ENCODE measurements at regions not wholly inside any gene's neighbourhood (a gene's known extent, or its start where the extent isn't known, plus 50 kb on each side); places are given as distances from the start of the nearest gene placed in this dataset.

DNA sequence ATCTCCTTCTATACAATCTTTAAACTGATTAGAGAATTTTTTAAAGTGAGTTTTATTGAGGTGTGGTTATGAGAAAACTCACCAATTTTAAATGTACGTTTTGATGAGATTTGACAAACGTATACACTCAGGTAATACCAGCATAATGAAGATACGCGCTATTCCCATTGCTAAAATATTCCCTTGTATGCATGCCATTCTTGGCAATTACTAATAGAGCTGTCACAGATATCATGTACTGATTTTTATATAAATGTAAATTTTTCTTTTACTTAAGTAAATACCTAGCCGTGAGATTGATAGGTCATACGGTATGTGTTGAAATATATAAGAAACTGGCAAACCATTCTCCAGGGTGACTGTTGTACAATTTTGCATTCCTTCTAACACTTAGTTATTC, 384.7 kb downstream of the PTH2R start:
- Histone ChIP-seq H3K36me3 (no peaks in the 10 kb centered on the region), H3K4me1 (no peaks in the 10 kb centered on the region), H3K27me3 (no peaks in the 10 kb centered on the region), H3K27ac (no peak overlapping the region), H3K4me3 (no peak overlapping the region), H3K9me3 (peaks cover 0 to 4% (median 0%) of the 10 kb centered on the region in 11 donors)
- ATAC-seq (no peak), DNase-seq (no peak)
- intact Hi-C loops (cut with DNase I), result loop anchor here in 1 of 10 donors (2.0 kb wide), 1 partner anchor 18 kb away; no protein-coding TSS in a partner anchor
- 69 to 81% methylated on average over 6 of the region's 6 CpGs for WGBS, 2 donors
- TF ChIP-seq, protein P1, sequence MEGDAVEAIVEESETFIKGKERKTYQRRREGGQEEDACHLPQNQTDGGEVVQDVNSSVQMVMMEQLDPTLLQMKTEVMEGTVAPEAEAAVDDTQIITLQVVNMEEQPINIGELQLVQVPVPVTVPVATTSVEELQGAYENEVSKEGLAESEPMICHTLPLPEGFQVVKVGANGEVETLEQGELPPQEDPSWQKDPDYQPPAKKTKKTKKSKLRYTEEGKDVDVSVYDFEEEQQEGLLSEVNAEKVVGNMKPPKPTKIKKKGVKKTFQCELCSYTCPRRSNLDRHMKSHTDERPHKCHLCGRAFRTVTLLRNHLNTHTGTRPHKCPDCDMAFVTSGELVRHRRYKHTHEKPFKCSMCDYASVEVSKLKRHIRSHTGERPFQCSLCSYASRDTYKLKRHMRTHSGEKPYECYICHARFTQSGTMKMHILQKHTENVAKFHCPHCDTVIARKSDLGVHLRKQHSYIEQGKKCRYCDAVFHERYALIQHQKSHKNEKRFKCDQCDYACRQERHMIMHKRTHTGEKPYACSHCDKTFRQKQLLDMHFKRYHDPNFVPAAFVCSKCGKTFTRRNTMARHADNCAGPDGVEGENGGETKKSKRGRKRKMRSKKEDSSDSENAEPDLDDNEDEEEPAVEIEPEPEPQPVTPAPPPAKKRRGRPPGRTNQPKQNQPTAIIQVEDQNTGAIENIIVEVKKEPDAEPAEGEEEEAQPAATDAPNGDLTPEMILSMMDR (IDR thresholded peaks at IDR 0.05), result no peak

DNA sequence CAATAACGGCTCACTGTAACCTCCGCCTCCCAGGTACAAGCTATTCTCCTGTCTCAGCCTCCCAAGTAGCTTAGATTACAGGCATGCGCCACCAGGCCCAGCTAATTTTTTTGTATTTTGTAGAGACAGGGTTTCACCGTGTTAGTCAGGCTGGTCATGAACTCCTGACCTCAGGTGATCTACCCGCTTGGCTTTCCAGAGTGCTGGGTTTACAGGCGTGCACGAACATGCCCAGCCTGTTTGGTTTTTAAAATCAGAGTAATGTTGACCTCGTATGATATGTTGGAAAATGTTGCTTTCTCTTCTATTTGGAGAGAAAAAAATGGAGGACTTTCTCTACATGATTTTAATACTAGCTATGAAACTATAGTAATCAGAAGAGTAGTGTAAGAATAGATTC, 386.2 kb downstream of the PTH2R start:
- no peak overlapping the region for H3K27ac ChIP-seq
- ATAC-seq, result no peak
- intact Hi-C loops (cut with DNase I), result no loop called here
- H3K36me3 ChIP-seq, result no peaks in the 10 kb centered on the region
- 84 to 87% methylated on average over 8 of the region's 8 CpGs for WGBS, 2 donors
- H3K9me3 ChIP-seq, result peaks cover 0 to 4% (median 0%) of the 10 kb centered on the region in 11 donors
- no peaks in the 10 kb centered on the region for H3K4me1 ChIP-seq
- TF ChIP-seq, protein P1 (IDR thresholded peaks at IDR 0.05), result no peak
- no peak overlapping the region for H3K4me3 ChIP-seq
- no peaks in the 10 kb centered on the region for H3K27me3 ChIP-seq
- DNase-seq, result no peak

DNA sequence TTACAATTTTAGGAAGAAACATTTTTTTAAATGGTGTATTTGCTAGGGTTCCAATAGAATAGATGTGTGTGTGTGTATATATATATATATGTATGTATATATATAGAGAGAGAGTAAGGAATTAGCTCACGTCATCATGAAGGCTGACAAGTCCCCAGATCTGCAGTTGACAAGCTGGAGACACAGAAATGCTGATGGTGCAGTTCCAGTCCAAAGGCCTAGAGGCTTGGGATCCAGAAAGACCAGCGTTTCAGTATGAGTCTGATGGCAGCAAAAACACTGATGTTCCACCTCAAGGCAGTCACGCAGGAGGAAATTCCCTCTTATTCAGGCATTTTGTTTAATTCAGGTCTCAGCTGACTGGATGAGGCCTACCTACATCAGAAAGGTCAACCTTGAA, 386.8 kb downstream of the PTH2R start:
- Histone ChIP-seq H3K4me1 (no peaks in the 10 kb centered on the region), H3K27me3 (no peaks in the 10 kb centered on the region), H3K27ac (no peak overlapping the region), H3K36me3 (no peaks in the 10 kb centered on the region), H3K4me3 (no peak overlapping the region), H3K9me3 (peaks cover 0 to 4% (median 0%) of the 10 kb centered on the region in 11 donors)
- DNase-seq, result no peak
- 78 to 80% methylated on average over 3 of the region's 3 CpGs for WGBS, 2 donors
- intact Hi-C loops (cut with DNase I), result no loop called here
- TF ChIP-seq, protein P1 (IDR thresholded peaks at IDR 0.05), result no peak
- no peak for ATAC-seq

DNA sequence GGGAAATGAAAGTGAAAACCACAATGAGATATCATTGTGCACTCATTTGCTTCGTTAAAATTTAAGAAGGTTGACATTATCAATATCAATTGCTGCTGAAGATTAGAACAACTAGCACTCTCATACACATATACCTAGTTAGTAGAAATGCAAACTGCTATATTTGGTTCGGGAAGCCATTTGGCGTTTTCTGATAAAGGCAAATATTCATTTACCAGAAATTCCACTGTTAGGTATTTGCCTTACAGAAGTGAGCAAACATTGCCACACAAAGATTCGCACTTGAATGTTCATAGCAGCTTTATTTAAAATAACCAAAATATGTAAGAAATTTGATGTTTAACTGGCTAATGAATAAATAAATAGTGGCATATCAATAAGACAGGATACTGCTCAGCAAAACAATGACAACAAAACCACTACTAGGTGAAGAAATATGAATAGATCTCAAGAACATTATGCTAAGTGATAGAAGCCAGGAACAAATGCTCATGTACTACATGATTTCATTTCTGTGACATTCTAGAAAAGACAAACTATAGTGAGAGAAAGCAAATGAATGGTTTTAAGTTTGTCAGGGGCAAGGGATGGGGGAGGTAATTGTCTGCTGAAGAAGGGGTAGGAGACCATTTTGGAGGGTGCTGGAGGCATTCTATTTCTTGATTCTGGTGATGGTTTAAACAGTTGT, 387.8 kb downstream of the PTH2R start:
- WGBS, 2 donors, result 71 to 74% methylated on average over 4 of the region's 4 CpGs
- TF ChIP-seq, protein P1 (IDR thresholded peaks at IDR 0.05), result no peak
- ATAC-seq, result no peak
- peaks cover 0 to 4% (median 0%) of the 10 kb centered on the region in 11 donors for H3K9me3 ChIP-seq
- DNase-seq, result no peak
- H3K4me3 ChIP-seq, result no peak overlapping the region
- no peak overlapping the region for H3K27ac ChIP-seq
- intact Hi-C loops (cut with DNase I), result no loop called here
- no peaks in the 10 kb centered on the region for H3K36me3 ChIP-seq
- no peaks in the 10 kb centered on the region for H3K27me3 ChIP-seq
- no peaks in the 10 kb centered on the region for H3K4me1 ChIP-seq

Data from heart right ventricle (tissue), 16 donors.